ENCODE measurements at regions not wholly inside any gene's neighbourhood (a gene's known extent, or its start where the extent isn't known, plus 50 kb on each side); places are given as distances from the start of the nearest gene placed in this dataset.

DNA sequence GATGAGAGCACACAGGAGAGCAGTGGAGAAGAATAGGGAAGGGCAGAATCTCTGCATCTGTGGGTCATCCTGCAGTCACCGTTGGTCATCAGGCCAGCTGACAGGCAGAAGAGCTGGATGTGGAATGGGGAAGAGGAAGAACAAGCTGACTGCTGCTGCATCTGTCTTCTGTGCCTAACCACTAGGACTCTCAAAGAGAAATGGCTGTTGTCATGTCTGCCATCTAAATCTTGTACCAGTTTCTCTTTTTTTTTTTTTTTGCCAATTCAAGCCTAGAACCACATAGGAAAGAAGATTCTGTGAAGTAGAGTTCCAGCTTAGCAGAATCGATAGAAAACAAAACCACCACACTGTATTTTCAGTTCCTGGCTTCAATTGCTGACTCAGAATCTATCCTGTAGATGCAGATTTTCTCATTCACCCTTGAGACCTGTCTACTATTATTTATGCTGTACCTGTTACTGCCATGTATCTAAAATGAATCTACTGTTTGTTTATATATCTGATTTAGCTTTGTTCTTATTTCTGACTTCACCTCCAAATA is 421.9 kb upstream of the PRICKLE1 start:
- no peaks in the 10 kb centered on the region for H3K36me3 ChIP-seq (ENCODE audit: control insufficient read depth, insufficient read depth, low read length)
- H3K27ac ChIP-seq (ENCODE audit: insufficient read depth, low read length) = no peak overlapping the region
- DNase-seq (ENCODE audit: low read depth in 2 of 2) = no peak
- no peak overlapping the region for H2AFZ ChIP-seq (ENCODE audit: low read length)
- no peaks in the 10 kb centered on the region for H3K79me2 ChIP-seq (ENCODE audit: control insufficient read depth, insufficient read depth, low read length)
- H3K9ac ChIP-seq (ENCODE audit: insufficient read depth, low read length) = no peak overlapping the region
- H4K20me1 ChIP-seq (ENCODE audit: control insufficient read depth, extremely low read depth, insufficient read depth, low read length) = no peaks in the 10 kb centered on the region
- no peaks in the 10 kb centered on the region for H3K27me3 ChIP-seq (ENCODE audit: control insufficient read depth, insufficient read depth, low read length)
- TF ChIP-seq, protein P1, sequence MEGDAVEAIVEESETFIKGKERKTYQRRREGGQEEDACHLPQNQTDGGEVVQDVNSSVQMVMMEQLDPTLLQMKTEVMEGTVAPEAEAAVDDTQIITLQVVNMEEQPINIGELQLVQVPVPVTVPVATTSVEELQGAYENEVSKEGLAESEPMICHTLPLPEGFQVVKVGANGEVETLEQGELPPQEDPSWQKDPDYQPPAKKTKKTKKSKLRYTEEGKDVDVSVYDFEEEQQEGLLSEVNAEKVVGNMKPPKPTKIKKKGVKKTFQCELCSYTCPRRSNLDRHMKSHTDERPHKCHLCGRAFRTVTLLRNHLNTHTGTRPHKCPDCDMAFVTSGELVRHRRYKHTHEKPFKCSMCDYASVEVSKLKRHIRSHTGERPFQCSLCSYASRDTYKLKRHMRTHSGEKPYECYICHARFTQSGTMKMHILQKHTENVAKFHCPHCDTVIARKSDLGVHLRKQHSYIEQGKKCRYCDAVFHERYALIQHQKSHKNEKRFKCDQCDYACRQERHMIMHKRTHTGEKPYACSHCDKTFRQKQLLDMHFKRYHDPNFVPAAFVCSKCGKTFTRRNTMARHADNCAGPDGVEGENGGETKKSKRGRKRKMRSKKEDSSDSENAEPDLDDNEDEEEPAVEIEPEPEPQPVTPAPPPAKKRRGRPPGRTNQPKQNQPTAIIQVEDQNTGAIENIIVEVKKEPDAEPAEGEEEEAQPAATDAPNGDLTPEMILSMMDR (conservative IDR thresholded peaks at IDR 0.05 in 1 of 2, IDR thresholded peaks at IDR 0.05 in 1 of 2; ENCODE audit: low read depth in 1 of 2, low read length in 2 of 2) = no peak
- TF ChIP-seq EZH2 (IDR thresholded peaks at IDR 0.05; ENCODE audit: low read length, missing control alignments) = no peak
- H3K4me3 ChIP-seq (replicated peaks in 1 of 4; ENCODE audit: control extremely low read depth in 1 of 4, insufficient read depth in 1 of 4, low read depth in 3 of 4, low read length in 4 of 4) = no peak overlapping the region
- no peaks in the 10 kb centered on the region for H3K9me3 ChIP-seq (ENCODE audit: control insufficient read depth, insufficient read depth, low read depth, low read length)
- no peak overlapping the region for H3K4me2 ChIP-seq (ENCODE audit: extremely low read depth, insufficient read depth, low read length)
- H3K4me1 ChIP-seq (ENCODE audit: control insufficient read depth, extremely low read depth, insufficient read depth, low read length) = no peaks in the 10 kb centered on the region

DNA sequence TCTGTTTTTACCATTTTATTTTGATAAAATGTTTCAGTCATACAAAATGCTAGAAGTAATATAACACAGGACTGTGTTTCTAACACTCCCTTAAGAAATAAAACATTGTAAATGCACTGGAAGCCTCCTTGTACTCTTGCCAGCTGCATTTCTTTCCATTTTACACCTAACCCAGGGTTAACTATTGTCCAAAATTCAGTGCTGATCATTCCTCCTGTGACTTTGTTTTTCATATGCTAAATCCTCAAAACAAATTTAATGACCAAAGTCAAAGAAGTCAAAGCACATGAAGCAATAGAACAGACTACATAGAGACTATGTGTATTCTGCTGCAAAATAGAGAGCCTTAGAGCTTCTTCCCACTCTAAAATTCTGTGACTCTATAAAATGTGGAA is 420.3 kb upstream of the PRICKLE1 start:
- Histone ChIP-seq H3K4me3 (replicated peaks in 1 of 4; ENCODE audit: control extremely low read depth in 1 of 4, insufficient read depth in 1 of 4, low read depth in 3 of 4, low read length in 4 of 4) (no peak overlapping the region), H2AFZ (ENCODE audit: low read length) (no peak overlapping the region), H3K36me3 (ENCODE audit: control insufficient read depth, insufficient read depth, low read length) (no peaks in the 10 kb centered on the region), H3K4me2 (ENCODE audit: extremely low read depth, insufficient read depth, low read length) (no peak overlapping the region), H3K9ac (ENCODE audit: insufficient read depth, low read length) (no peak overlapping the region), H3K79me2 (ENCODE audit: control insufficient read depth, insufficient read depth, low read length) (no peaks in the 10 kb centered on the region), H3K27ac (ENCODE audit: insufficient read depth, low read length) (no peak overlapping the region), H3K9me3 (ENCODE audit: control insufficient read depth, insufficient read depth, low read depth, low read length) (no peaks in the 10 kb centered on the region), H3K27me3 (ENCODE audit: control insufficient read depth, insufficient read depth, low read length) (no peaks in the 10 kb centered on the region), H3K4me1 (ENCODE audit: control insufficient read depth, extremely low read depth, insufficient read depth, low read length) (no peaks in the 10 kb centered on the region), H4K20me1 (ENCODE audit: control insufficient read depth, extremely low read depth, insufficient read depth, low read length) (no peaks in the 10 kb centered on the region)
- TF ChIP-seq, protein P1 (conservative IDR thresholded peaks at IDR 0.05 in 1 of 2, IDR thresholded peaks at IDR 0.05 in 1 of 2; ENCODE audit: low read depth in 1 of 2, low read length in 2 of 2) = no peak
- TF ChIP-seq EZH2 (IDR thresholded peaks at IDR 0.05; ENCODE audit: low read length, missing control alignments) = no peak
- DNase-seq (ENCODE audit: low read depth in 2 of 2) = no peak

DNA sequence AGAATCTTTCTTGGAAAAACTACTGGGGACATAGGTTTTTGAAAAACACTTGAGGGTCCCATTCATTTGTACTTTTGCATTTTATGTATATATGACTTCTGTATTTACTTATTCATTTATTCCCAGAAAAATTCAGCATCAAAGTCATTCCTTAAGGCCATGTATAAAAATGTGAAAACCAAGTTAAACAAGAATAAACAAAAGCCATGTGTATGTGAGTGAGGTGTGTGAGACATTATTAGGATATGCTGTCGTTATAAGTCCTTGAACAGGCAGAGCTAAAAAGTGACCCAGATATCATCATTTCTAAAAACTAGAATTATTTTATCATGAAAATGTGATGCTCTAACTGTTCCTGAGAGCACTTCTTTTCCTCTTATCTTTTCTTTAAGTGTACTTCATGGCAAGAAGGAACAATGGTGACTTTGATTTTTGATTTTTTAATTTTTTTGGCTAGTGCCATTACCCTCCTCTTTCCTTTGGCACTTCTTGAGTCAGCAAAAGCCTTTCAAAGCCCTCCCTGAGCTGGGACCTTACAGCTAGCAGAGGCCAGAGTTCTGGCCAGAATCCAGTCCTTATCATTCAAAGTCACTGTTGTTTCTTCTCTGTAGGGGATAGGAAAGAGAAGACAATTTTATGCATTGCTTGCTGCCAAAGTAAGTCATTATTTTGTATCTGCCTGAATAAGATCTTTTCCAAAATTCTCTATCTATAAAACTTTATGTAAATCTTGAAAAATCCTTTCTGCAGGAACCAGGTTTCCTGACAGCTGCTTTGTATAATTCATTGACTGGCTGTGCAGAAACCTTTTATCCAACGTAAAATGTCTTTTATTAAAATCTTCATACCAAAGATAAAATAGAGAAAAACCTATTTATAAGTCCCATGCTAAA is 419.7 kb upstream of the PRICKLE1 start:
- no peaks in the 10 kb centered on the region for H3K79me2 ChIP-seq (ENCODE audit: control insufficient read depth, insufficient read depth, low read length)
- H3K27me3 ChIP-seq (ENCODE audit: control insufficient read depth, insufficient read depth, low read length) = no peaks in the 10 kb centered on the region
- DNase-seq (ENCODE audit: low read depth in 2 of 2) = peak in 1 of 2 donors; percentile 41
- H4K20me1 ChIP-seq (ENCODE audit: control insufficient read depth, extremely low read depth, insufficient read depth, low read length) = no peaks in the 10 kb centered on the region
- H3K9ac ChIP-seq (ENCODE audit: insufficient read depth, low read length) = no peak overlapping the region
- H3K4me1 ChIP-seq (ENCODE audit: control insufficient read depth, extremely low read depth, insufficient read depth, low read length) = no peaks in the 10 kb centered on the region
- no peaks in the 10 kb centered on the region for H3K36me3 ChIP-seq (ENCODE audit: control insufficient read depth, insufficient read depth, low read length)
- no peaks in the 10 kb centered on the region for H3K9me3 ChIP-seq (ENCODE audit: control insufficient read depth, insufficient read depth, low read depth, low read length)
- no peak overlapping the region for H3K4me3 ChIP-seq (replicated peaks in 1 of 4; ENCODE audit: control extremely low read depth in 1 of 4, insufficient read depth in 1 of 4, low read depth in 3 of 4, low read length in 4 of 4)
- H3K27ac ChIP-seq (ENCODE audit: insufficient read depth, low read length) = no peak overlapping the region
- TF ChIP-seq, protein P1 (conservative IDR thresholded peaks at IDR 0.05 in 1 of 2, IDR thresholded peaks at IDR 0.05 in 1 of 2; ENCODE audit: low read depth in 1 of 2, low read length in 2 of 2) = no peak
- TF ChIP-seq EZH2 (IDR thresholded peaks at IDR 0.05; ENCODE audit: low read length, missing control alignments) = no peak
- no peak overlapping the region for H2AFZ ChIP-seq (ENCODE audit: low read length)
- no peak overlapping the region for H3K4me2 ChIP-seq (ENCODE audit: extremely low read depth, insufficient read depth, low read length)

Measured in fibroblast of lung (primary cell).